ENCODE measurements at regions not wholly inside any gene's neighbourhood (a gene's known extent, or its start where the extent isn't known, plus 50 kb on each side); places are given as distances from the start of the nearest gene placed in this dataset.

DNA sequence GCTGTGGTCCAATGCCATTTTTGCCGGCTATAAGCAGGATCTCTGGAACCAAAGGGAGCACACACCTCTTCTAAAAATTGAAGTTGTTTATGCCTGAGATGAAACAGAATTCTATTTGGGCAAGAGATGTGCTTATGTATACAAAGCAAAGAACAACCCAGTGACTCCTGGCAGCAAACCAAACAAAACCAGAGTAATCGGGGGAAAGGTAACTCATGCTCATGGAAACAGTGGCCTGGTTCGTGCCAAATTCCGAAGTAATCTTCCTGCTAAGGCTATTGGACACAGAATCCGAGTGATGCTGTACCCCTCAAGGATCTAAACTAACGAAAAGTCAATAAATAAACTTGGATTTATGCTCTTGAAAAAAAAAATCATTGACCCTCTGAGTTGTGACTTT is 178.7 kb downstream of the CEMIP2 start:
- DNase-seq (ENCODE audit: low read depth in 2 of 2) = no peak

DNA sequence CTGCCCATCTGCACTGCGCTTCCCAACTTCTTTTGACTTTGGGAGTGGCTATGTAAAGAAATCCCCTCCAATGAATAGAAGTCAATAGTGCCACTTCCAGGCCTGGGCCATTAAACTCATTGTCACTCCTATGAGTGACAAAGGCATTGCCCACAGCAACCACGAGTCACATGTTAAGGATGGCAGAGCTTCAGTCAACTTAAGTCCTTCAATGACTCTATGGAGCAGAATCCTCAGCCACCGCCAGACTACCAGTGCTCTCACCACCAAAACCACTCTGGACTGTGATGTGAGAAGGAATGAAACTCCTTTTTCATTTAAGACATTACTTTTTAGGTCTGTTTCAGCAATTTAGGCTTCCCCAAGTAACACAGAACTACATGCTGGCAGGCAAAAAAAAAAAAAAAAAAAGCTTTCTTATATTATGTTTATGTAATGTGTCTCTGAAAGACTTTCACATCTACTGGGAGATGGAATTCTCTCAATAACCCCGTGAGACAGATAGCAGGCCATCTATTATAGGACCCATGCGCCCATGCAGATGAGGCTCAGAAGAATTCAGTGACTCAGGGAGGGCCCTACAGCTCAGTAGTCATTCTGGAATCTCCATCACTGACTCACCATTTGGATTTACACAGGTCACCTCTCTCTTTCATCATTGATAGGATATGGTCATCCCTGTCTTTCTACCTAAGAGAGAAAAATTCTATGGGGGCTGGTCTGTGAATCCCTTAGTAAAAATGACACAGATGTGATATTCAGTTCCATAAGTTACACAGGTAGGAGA is 180.5 kb downstream of the CEMIP2 start:
- no peak for DNase-seq (ENCODE audit: low read depth in 2 of 2)

DNA sequence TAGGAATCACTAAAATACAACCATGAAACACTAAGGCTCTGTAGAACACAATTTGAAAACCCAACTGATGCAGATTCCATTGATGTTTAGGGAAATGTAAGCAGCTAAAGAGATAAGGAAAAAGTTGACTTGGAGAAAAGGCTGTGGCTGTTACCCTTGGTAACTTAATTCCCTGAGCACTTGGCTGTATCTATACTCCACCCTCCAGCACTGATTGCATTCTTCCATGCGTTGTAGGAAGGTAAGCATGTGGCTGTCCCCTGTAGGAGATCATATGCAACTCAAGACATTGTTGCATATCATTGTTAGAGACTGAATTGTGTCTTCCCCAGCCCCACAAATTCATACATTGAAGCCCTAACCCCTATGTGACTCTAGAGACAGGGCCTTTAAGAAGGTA is 184.5 kb downstream of the CEMIP2 start:
- DNase-seq (ENCODE audit: low read depth in 2 of 2) = no peak

DNA sequence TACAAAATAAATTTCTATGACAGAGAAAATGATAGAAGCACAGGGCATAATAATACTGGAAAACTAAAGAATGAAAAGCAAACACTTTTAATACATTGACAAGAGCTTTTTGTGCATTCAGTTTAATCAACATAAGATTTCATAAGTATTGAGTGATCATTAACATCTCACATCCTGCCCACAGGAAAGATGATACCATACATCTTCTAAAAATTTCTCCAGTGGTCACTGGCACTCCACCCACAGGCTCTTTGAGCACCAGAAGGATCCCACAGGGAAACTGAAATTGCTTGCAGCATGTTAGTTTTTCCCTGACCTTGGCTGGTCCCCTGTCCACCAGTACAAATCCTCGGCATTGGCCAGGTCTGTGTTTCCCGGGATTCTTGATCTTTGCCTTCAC is 186.0 kb downstream of the CEMIP2 start:
- DNase-seq (ENCODE audit: low read depth in 2 of 2) = no peak

DNA sequence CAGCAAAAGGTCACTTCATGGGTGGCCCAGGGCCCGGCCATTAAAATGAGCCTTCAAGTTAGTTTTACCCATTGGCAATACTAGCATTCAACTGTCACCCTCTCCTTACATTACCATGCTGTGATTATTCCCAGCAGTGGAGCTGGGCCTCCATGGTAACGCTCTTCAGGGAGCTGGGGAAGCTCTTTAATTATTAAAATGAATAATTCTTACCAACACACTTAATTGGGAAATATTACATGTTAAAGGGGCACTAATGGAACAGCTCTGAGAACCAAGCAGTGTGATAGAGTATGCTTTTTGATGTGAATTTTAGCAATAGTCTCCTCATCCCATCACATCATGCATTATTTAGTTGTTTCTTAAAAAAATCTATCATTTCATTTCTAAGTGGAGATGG is 187.2 kb downstream of the CEMIP2 start:
- no peak for DNase-seq (ENCODE audit: low read depth in 2 of 2)

DNA sequence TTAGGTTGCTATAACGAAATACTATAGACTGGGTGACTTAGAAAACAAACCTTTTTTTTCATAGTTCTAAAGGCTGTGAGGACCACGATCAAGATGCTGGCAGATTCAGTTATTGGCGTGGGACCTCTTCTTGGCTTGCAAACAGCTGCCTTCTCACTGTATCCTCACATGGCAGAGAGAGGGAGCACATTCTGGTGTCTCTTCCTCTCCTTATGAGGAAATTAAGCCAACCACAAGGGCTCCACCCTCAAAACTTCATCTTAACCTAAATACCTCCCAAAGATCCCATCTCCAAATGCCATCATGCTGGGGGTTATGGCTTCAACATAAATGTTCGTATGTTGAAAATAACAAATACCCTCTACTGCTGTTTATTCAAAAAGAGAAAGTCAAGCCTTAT is 197.1 kb downstream of the CEMIP2 start:
- DNase-seq (ENCODE audit: low read depth in 2 of 2) = no peak

DNA sequence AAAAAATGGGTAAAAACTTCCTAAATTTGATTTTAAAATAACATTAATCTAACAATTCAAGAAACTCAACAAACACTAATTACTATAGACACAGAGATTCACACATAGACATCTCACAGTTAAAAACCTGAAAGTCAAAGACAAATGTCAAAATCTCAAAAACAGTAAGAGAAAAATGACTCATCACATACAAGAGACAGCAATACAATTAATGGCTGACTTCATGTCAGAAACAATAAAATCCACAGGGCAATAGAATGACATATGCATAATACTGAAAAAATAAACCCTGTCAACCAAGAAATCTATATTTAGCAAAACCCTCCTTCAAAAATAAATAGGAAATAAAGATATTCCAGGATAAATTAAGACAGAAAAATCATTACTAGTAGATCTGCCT is 200.4 kb downstream of the CEMIP2 start:
- DNase-seq (ENCODE audit: low read depth in 2 of 2) = no peak

DNA sequence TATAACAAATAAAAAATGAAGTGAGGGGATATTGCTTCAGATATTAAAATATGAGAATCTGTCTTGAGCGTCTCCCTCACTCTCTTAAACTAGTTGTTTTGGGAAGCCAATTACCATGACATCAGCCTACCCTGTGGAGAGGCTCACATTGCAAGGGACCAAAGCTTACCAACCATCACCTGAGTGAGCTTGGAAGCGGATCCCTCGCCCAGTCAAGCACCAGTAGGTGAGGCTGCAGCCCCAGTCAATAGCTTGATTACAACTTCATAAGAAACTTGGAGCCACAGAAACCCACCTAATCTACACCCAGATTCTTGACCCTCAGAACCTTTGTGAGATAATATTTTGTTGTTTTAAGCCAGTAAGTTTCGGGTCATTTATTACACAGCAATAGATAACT is 206.2 kb downstream of the CEMIP2 start:
- no peak for DNase-seq (ENCODE audit: low read depth in 2 of 2)

DNA sequence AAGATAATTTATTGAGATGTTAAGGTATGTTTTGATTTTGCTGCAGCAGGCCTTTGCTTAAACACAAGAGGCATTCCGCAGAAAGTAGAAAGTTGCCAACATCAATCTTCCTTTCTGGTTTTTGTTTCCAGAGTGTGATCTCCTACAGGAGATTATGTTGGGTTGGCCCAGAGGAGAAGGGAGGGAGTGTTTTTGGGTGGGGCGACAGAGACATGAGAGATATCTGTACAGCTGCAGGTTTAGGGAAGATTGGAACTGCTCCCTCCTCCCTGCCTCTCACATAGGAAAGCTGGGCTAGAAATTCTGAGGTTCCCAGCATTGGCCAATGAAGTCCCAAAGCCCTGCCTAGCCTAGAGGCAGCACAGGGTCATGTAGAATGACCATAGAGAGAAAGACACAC is 211.0 kb downstream of the CEMIP2 start:
- no peak for DNase-seq (ENCODE audit: low read depth in 2 of 2)

DNA sequence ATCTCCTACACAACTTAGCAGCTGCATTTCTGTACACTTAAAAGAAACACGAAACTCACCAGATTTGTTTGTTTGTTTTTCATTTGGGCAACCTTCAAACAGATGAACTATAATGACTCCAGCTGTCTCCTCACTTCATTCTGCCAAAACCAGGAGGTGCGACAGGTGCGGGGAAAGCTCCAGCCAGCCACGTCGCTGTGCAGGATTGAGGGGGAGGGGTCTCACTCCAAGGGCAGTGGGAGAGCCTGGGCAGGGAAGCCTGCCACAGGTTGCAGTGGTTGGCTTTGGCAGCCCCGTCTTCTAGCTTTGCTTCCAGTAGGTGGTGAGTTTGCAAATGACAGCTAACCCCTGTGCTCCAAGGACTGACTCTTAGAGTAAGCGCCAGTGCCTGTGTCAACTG is 215.8 kb downstream of the CEMIP2 start:
- no peak for DNase-seq (ENCODE audit: low read depth in 2 of 2)

DNA sequence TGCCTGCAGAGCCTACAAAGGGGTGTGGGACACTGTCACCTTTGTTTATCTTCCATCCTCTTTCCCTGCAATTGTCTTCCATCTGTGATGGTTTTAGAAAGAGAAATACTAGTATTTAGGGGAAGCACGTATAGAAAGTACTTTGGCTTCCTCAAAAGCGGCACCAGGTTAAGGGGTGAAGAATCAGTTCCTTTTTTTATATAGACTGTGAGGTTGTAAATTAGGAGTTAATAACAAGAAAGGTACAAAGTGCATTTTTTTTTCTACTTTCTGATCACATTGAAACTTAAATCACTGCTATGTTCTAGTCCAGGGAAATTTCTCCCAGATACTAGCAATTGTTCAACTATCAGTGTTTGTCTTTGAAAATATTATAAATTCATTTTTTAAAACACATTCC is 219.3 kb downstream of the CEMIP2 start:
- no peak for DNase-seq (ENCODE audit: low read depth in 2 of 2)

DNA sequence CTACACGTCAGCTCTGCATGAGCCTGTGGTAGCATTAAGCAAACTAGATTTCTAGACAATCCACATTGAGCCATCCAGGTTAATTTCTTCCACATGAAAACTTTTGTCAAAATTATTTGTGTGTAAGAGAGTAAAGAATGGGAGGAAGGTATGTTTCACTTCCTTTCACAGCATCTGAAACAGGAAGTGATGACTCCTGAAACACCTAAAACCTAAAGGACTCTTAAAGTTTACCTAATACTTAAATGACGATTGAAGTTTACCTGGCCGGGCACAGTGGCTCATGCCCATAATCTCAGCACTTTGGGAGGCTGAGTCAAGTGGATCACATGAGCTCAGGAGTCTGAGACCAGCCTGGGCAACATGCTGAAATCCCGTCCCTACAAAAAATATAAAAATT is 223.8 kb downstream of the CEMIP2 start:
- no peak for DNase-seq (ENCODE audit: low read depth in 2 of 2)

DNA sequence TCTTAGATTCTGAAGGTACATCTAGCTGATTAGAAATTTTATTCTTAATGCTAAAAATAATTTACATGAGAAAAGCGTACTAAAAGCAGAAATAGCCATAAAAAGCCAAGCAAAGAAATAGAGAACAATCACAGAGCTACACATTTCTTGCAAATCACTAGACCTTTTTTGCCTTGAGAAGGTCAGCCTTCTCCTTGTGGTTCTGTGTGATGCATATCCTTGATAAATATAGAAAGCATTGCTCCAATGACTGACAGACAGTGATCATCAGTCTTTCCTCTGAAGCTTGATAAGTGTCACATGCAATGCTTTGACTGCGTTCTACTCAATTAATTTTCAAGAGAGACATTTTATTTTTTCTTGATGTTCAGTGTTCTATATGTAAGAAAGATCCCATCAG is 226.9 kb downstream of the CEMIP2 start:
- DNase-seq (ENCODE audit: low read depth in 2 of 2) = no peak

DNA sequence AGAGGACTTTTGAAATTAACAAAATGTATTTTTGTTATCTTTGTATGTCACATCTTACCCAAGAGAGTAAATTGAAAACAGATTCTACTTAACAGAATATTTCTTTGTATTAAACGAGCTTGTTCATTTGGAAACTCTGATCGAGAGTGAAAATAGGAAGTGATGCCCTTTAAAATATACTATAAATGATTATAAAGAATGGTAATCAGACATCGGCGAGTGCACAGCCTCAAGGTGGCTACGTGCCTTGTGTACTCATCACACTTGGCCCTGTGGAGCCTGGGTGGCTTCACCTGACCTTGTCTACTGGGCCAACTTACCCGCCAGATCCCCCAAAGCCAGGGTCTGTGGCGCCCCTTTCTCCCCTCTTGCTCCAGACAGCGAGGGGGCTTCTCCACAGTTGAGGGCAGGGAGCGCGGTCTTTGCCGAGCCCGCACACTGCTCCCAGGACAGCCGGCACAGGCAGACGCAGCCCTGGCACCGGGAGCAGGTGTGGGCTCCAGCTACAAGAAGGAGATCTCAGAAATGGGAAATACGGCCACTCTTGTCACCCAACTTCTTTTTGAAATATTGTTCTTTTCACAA is 243.2 kb downstream of the CEMIP2 start:
- DNase-seq (ENCODE audit: low read depth in 2 of 2) = no peak

DNA sequence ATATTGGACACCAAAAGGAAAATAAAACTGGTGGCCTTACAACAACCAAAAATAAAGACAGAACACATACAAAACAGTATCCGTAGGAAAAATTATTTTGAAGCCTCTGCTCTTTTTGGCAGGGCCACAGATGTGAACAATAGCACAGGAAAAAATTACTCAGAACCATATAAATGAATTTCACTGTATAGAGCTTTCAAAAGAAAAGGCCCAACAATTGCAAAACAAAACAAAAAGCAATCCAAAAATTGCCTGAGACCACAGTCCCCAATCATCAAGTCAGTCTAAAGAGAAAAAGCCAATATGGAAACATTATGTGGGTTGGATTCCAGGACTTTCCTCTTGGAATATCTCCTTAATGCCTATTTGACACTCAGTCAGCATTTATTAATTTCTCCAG is 243.8 kb downstream of the CEMIP2 start:
- no peak for DNase-seq (ENCODE audit: low read depth in 2 of 2)

DNA sequence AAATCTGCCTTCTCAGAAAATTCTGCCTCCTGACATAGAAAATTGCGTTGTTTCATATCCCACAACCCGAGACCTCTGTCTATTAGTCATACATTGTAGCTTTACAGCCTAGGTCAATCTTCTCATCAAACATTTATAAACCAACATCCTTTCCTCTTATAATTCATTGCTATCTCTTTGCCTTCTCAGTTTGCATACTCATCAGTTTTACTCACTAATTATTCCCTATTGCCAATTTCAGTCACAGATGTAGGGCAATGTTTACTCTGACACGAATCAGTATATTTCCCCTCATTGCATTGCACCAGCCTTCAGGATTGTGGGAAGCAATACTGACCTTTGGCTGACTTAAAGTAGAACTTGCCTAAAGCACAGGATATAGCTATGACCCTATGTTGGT is 247.2 kb downstream of the CEMIP2 start:
- DNase-seq (ENCODE audit: low read depth in 2 of 2) = no peak

DNA sequence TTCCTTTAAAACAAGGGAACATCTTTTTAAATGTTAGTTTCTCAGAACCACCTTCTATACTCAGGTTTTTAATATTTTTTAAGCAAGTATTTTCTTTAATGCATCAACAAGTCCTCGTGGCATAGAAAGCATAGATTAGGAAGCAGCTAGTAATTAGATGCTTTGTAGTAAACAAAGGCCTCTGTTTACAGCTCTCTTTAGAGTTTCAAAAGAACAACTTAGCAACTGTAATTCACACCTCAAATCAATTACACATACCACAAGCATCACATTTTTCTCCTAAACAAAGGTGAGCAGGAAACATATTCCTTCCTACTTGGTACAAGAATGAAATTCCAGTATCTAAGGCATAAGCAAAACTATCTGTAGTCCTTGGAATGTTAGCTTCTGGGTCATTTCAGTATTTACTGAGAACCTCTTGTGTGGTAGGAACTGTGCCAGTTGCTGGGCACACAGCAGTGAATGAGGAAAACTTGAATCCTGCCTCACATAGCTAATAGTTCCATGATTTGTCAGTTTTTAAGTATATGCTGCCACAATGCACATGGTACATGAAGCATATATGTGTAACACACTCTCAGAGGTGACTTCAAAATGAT is 249.1 kb downstream of the CEMIP2 start:
- DNase-seq (ENCODE audit: low read depth in 2 of 2) = no peak

DNA sequence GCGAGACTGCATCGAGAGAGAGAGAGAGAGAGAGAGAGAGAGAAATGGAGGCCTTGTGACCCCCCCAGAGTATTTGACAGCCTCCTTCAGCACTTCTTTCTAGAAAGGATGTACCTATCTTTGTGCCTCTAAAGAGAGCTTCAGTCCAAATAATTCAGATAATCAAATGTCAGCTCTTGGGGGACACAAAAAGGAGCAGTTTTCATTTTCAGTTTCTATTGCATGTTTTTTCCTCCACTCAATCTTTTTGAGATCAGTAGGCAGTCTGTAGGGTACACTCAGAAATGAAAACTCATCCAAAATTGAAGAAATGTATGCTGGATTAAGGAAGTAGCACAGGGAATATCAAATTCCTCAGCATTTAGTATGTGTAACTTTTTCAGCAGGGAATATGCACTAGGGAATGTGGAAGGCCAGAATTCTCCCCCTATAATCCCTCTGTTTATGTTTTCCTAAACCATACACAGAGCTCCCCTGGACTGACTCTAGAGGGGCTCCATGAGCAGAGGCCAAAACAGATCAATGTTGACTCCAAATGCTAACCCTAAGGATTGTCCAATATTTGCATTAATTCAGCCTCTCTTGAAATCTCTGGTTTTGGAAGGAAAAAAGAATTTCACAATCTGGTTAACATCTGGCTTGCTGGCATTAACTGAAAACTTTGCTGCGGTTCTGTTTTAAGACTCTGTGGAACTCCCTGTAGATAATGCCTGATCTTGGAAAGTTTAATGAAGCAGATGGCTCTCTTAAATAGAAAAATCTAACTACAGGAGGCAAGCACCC is 250.1 kb downstream of the CEMIP2 start:
- DNase-seq (ENCODE audit: low read depth in 2 of 2) = no peak

DNA sequence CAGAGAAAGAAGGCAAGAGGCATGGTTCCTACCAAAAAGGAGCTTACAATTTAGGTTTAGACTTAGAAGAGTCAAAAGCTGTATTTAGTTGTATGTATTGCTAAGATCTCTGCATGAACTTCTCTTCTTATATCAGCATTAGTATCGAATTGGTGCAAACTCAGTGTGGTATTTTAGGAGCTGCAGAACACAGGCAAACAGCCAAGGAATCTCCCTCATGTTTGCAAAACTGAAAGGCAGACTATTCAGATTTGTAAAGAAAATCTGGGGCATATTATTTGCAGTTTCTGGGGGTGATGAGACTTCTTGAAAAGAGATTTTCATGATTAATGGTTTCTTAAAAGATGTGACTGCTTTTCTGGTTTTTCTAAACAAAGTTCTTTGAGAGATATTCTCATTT is 252.7 kb downstream of the CEMIP2 start:
- DNase-seq (ENCODE audit: low read depth in 2 of 2) = no peak

DNA sequence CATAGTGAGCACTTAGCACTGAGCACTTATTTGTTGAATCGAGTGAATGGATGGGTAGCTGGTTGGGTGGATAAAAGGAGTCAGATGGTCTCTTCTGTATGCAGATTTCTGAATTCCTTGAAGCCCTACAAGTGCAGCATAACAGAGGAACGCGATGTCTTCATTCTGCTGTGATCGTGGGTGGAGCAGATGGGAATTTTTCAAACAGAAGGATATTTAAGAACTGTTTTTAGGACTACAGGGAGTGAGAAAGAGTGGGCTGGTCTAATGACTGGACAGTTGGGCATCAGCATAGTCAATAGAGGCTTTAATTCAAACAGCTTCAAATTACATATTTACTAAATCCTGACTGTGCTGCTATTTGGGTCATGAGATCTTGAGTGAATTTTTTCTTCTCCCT is 253.2 kb downstream of the CEMIP2 start:
- DNase-seq (ENCODE audit: low read depth in 2 of 2) = no peak

DNA sequence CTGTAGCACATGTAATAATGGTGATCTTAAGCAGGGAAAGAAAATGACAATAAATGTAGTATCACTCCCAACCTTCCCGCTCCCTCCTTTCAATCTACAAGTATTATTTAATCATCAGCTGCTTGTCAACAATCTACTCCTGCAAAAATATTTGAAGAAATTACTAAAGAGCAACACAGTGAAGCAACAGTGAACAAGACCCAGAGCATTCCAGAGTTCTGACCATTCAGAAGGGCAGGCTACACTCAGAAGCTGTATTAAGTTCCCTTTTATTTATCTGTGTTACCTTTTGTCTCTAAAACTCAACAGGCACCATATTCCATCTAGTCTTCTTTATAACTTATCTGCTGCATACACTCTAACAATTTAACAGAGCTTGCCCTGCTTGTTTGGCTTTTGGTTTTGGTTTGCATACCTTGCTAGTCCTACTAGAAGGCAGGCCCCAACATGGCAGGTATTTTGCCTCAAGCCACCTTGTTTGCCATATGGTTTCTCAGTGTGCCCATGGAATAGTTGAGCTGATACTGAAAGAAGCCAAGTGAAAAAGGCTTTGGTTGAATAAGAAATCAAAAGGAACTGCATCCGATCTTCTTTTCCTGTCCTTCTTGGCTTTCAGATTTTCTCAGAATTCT is 253.9 kb downstream of the CEMIP2 start:
- DNase-seq (ENCODE audit: low read depth in 2 of 2) = no peak

DNA sequence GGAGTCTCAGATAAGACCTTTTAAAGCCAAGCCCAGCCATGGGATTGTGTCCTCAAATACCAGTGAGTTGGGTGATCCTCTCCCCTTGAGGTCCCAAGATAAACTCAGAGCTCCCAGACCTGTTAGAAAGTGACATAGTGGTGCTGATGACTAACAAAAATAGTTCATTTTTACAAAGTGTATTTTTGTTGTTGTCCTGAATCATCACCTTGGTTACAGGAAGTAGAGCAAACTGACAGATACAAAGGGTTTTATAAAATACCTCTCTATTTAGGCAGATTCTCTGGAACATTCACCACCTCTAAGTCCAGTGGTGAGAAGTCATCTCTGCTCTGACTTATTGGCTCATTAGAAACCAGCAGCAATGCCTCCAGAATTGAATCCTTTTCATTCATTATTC is 259.3 kb downstream of the CEMIP2 start:
- no peak for DNase-seq (ENCODE audit: low read depth in 2 of 2)
